ENCODE measurements at regions not wholly inside any gene's neighbourhood (a gene's known extent, or its start where the extent isn't known, plus 50 kb on each side); places are given as distances from the start of the nearest gene placed in this dataset.
"Not testable (repeated sequence)": the region's sequence is repeated elsewhere in the genome, so short reads cannot be mapped to it uniquely, and the experiment has no call there.

DNA sequence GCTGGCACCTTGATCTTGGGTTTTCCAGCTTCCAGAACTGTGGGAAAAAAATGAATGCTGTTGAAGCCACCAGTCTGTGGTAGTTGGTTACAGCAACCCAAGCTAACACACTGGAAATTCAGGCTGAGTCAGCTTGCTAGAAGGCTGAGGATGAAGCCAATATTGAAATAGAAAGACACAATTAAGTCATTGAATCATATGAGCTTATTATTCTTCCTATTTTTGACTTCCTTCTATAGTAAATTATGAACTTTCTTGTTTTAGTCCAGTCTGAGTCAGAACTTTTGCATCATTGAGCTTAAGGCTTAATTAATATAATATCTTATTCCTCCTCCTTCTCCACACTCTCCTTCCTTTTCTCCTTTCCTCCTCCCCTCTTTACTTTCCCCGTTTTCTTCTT lies 153.6 kb upstream of the LRRC61 start:
- POLR2A ChIA-PET; H3K4me3 ChIP-seq (replicated peaks in 1 of 3; ENCODE audit: insufficient read depth in 1 of 3, low read depth in 2 of 3, low read length in 3 of 3); DNase-seq (ENCODE audit: low spot score); FAIRE-seq; H2AFZ ChIP-seq (ENCODE audit: low read length); BruUV-seq (replicated peaks); intact Hi-C loops (cut with micrococcal nuclease; ENCODE audit: unreplicated experiment); CTCF ChIA-PET (ENCODE audit: low intra/inter-chr PET ratio, low total read pairs); H3K9ac ChIP-seq (ENCODE audit: insufficient read depth, low read depth, low read length); H3K27me3 ChIP-seq (ENCODE audit: control insufficient read depth in 1 of 2, insufficient read depth in 2 of 2, low read length in 2 of 2); H3K27ac ChIP-seq (ENCODE audit: extremely low read length, insufficient read depth, low read length); in situ Hi-C loops (cut with HindIII; ENCODE audit: extremely low pct_ligation_motif_present, low pct_unique_long_range_greater_than_20kb); ATAC-seq; H3K9me3 ChIP-seq (ENCODE audit: low read length); H3K4me1 ChIP-seq (ENCODE audit: insufficient read depth, low read length); H3K36me3 ChIP-seq (replicated peaks in 1 of 2; ENCODE audit: control insufficient read depth in 1 of 2, insufficient read depth in 2 of 2, low read length in 2 of 2); H4K20me1 ChIP-seq (ENCODE audit: insufficient read depth, low read length); H3K4me2 ChIP-seq (ENCODE audit: low read depth, low read length); H3K79me2 ChIP-seq (ENCODE audit: insufficient read depth, low read length): not testable (repeated sequence)
- 3% methylated on average over 1 of the region's 1 CpG for WGBS (ENCODE audit: low lambda C conversion rate)

DNA sequence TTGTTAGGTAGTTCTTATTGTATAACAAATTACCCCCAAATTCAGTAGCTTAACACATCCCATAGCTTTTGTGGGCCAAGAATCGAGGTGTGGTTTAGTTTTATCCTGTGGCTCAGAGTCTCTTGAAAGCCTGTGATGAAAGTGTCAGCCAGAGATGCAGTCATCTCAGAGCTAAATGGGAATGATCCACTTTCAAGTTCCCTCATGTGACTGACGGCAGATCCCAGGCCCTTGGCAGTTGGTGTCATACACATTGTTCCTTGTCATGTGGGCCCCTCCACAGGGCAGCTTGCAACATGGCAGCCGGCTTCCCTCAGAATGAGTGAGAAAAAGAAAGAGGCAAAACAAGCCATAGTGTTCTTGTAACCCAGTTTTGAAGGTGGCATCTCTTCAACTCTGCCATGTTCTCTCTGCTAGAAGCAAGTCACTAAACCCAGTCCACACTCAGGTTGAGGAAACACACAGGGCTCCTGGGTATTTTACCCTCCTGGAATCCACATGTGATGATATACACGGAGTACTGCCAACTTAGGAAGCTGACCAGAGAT lies 153.1 kb upstream of the LRRC61 start:
- H3K4me3 ChIP-seq (replicated peaks in 1 of 3; ENCODE audit: insufficient read depth in 1 of 3, low read depth in 2 of 3, low read length in 3 of 3); POLR2A ChIA-PET; H4K20me1 ChIP-seq (ENCODE audit: insufficient read depth, low read length); ATAC-seq; H3K9me3 ChIP-seq (ENCODE audit: low read length); BruUV-seq (replicated peaks); H3K36me3 ChIP-seq (replicated peaks in 1 of 2; ENCODE audit: control insufficient read depth in 1 of 2, insufficient read depth in 2 of 2, low read length in 2 of 2); DNase-seq (ENCODE audit: low spot score); H3K27me3 ChIP-seq (ENCODE audit: control insufficient read depth in 1 of 2, insufficient read depth in 2 of 2, low read length in 2 of 2); CTCF ChIA-PET (ENCODE audit: low intra/inter-chr PET ratio, low total read pairs); H2AFZ ChIP-seq (ENCODE audit: low read length); H3K9ac ChIP-seq (ENCODE audit: insufficient read depth, low read depth, low read length); H3K4me1 ChIP-seq (ENCODE audit: insufficient read depth, low read length); intact Hi-C loops (cut with micrococcal nuclease; ENCODE audit: unreplicated experiment); in situ Hi-C loops (cut with HindIII; ENCODE audit: extremely low pct_ligation_motif_present, low pct_unique_long_range_greater_than_20kb); H3K79me2 ChIP-seq (ENCODE audit: insufficient read depth, low read length); H3K27ac ChIP-seq (ENCODE audit: extremely low read length, insufficient read depth, low read length); H3K4me2 ChIP-seq (ENCODE audit: low read depth, low read length): not testable (repeated sequence)
- peak; percentile 56 for FAIRE-seq
- 7% methylated on average over 2 of the region's 4 CpGs for WGBS (ENCODE audit: low lambda C conversion rate)

DNA sequence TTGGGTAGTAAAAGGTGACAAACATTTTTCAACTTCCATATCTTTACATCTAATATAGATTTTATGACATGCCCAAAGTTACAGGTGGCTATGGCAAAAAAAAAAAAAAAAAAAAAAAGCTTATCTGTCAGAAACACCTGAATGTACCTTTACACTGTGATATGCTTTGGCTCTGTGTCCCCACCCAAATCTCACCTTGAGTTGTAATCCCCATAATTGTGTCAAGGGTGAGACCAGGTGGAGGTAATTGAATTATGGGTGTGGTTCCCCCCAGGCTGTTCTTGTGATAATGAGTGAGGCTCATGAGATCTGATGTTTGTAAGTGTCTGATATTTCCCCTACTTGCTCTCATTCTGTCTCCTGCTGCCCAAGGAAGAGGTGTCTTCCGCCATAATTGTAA lies 139.6 kb upstream of the LRRC61 start:
- CTCF ChIA-PET (ENCODE audit: low intra/inter-chr PET ratio, low total read pairs); H3K9ac ChIP-seq (ENCODE audit: insufficient read depth, low read depth, low read length); H3K79me2 ChIP-seq (ENCODE audit: insufficient read depth, low read length); H3K36me3 ChIP-seq (replicated peaks in 1 of 2; ENCODE audit: control insufficient read depth in 1 of 2, insufficient read depth in 2 of 2, low read length in 2 of 2); FAIRE-seq; H3K4me2 ChIP-seq (ENCODE audit: low read depth, low read length); H3K4me1 ChIP-seq (ENCODE audit: insufficient read depth, low read length); POLR2A ChIA-PET; in situ Hi-C loops (cut with HindIII; ENCODE audit: extremely low pct_ligation_motif_present, low pct_unique_long_range_greater_than_20kb); intact Hi-C loops (cut with micrococcal nuclease; ENCODE audit: unreplicated experiment); H3K9me3 ChIP-seq (ENCODE audit: low read length); H4K20me1 ChIP-seq (ENCODE audit: insufficient read depth, low read length); H3K27ac ChIP-seq (ENCODE audit: extremely low read length, insufficient read depth, low read length); H2AFZ ChIP-seq (ENCODE audit: low read length); H3K4me3 ChIP-seq (replicated peaks in 1 of 3; ENCODE audit: insufficient read depth in 1 of 3, low read depth in 2 of 3, low read length in 3 of 3); H3K27me3 ChIP-seq (ENCODE audit: control insufficient read depth in 1 of 2, insufficient read depth in 2 of 2, low read length in 2 of 2); ATAC-seq; DNase-seq (ENCODE audit: low spot score); BruUV-seq (replicated peaks): not testable (repeated sequence)
- 100% methylated on average over 1 of the region's 1 CpG for WGBS (ENCODE audit: low lambda C conversion rate)

GRCh38 chr7:150189963-150190362 lies 133.2 kb upstream of the LRRC61 start:
- H3K4me2 ChIP-seq (ENCODE audit: low read depth, low read length); H3K4me1 ChIP-seq (ENCODE audit: insufficient read depth, low read length); H3K9ac ChIP-seq (ENCODE audit: insufficient read depth, low read depth, low read length); FAIRE-seq; H3K4me3 ChIP-seq (replicated peaks in 1 of 3; ENCODE audit: insufficient read depth in 1 of 3, low read depth in 2 of 3, low read length in 3 of 3); H4K20me1 ChIP-seq (ENCODE audit: insufficient read depth, low read length); intact Hi-C loops (cut with micrococcal nuclease; ENCODE audit: unreplicated experiment); H3K27me3 ChIP-seq (ENCODE audit: control insufficient read depth in 1 of 2, insufficient read depth in 2 of 2, low read length in 2 of 2); POLR2A ChIA-PET; H3K9me3 ChIP-seq (ENCODE audit: low read length); H3K79me2 ChIP-seq (ENCODE audit: insufficient read depth, low read length); H2AFZ ChIP-seq (ENCODE audit: low read length); H3K36me3 ChIP-seq (replicated peaks in 1 of 2; ENCODE audit: control insufficient read depth in 1 of 2, insufficient read depth in 2 of 2, low read length in 2 of 2); BruUV-seq (replicated peaks); CTCF ChIA-PET (ENCODE audit: low intra/inter-chr PET ratio, low total read pairs); DNase-seq (ENCODE audit: low spot score); H3K27ac ChIP-seq (ENCODE audit: extremely low read length, insufficient read depth, low read length); in situ Hi-C loops (cut with HindIII; ENCODE audit: extremely low pct_ligation_motif_present, low pct_unique_long_range_greater_than_20kb); ATAC-seq: not testable (repeated sequence)
- 13% methylated on average over 1 of the region's 1 CpG for WGBS (ENCODE audit: low lambda C conversion rate)
